T-helper 1 cell treated with Interleukin-12 subunit alpha and Interleukin-12 subunit beta and Interleukin-4 antibody, amounts not matched to agents 30 μg/mL and 1 μg/mL, for 36 hours (primary cell): ENCODE measurements at regions not wholly inside any gene's neighbourhood (a gene's known extent, or its start where the extent isn't known, plus 50 kb on each side); places are given as distances from the start of the nearest gene placed in this dataset.

ENCODE experiments used
- H3K27ac Mint-ChIP-seq: one replicate; pipeline ENCODE4 v1.8.0; 2021; ENCODE audit warnings: mild to moderate bottlenecking, mixed read lengths
- H3K27me3 Mint-ChIP-seq: one replicate; pipeline ENCODE4 v1.8.0; 2021; ENCODE audit warnings: low read depth, mixed read lengths
- H3K36me3 Mint-ChIP-seq: one replicate; pipeline ENCODE4 v1.8.0; 2021; ENCODE audit warnings: low read depth, mixed read lengths
- H3K4me1 Mint-ChIP-seq: one replicate; pipeline ENCODE4 v1.8.0; 2021; ENCODE audit warnings: low read depth, mixed read lengths
- H3K4me3 Mint-ChIP-seq: one replicate; pipeline ENCODE4 v1.8.0; 2021; ENCODE audit warnings: mild to moderate bottlenecking, moderate library complexity, mixed read lengths
- H3K9me3 Mint-ChIP-seq: one replicate; pipeline ENCODE4 v1.8.0; 2021; ENCODE audit warnings: mixed read lengths

- Mint-ChIP-seq H3K27ac (no peak overlapping the region), H3K4me3 (no peak overlapping the region), H3K4me1 (no peaks in the 10 kb centered on the region), H3K27me3 (peaks cover 10% of the 10 kb centered on the region), H3K9me3 (no peaks in the 10 kb centered on the region), H3K36me3 (no peaks in the 10 kb centered on the region)
These were observed 326.7 kb upstream of the JARID2 start for GRCh38 chr6:14919038-14919670.

- H3K36me3 Mint-ChIP-seq: no peaks in the 10 kb centered on the region
- H3K4me3 Mint-ChIP-seq: no peak overlapping the region
- H3K4me1 Mint-ChIP-seq: no peaks in the 10 kb centered on the region
- peaks cover 14% of the 10 kb centered on the region for H3K27me3 Mint-ChIP-seq
- no peak overlapping the region for H3K27ac Mint-ChIP-seq
- H3K9me3 Mint-ChIP-seq: no peaks in the 10 kb centered on the region
These were observed 325.6 kb upstream of the JARID2 start for GRCh38 chr6:14920276-14920675.

GRCh38 chr6:14921170-14921569, 324.7 kb upstream of the JARID2 start:
- no peak overlapping the region for H3K27ac Mint-ChIP-seq
- H3K9me3 Mint-ChIP-seq: no peaks in the 10 kb centered on the region
- H3K36me3 Mint-ChIP-seq: no peaks in the 10 kb centered on the region
- peaks cover 14% of the 10 kb centered on the region for H3K27me3 Mint-ChIP-seq
- H3K4me3 Mint-ChIP-seq: no peak overlapping the region
- no peaks in the 10 kb centered on the region for H3K4me1 Mint-ChIP-seq

- peaks cover 11% of the 10 kb centered on the region for H3K27me3 Mint-ChIP-seq
- H3K27ac Mint-ChIP-seq: no peak overlapping the region
- no peaks in the 10 kb centered on the region for H3K36me3 Mint-ChIP-seq
- H3K4me1 Mint-ChIP-seq: no peaks in the 10 kb centered on the region
- H3K9me3 Mint-ChIP-seq: no peaks in the 10 kb centered on the region
- H3K4me3 Mint-ChIP-seq: no peak overlapping the region
These were observed 323.8 kb upstream of the JARID2 start for GRCh38 chr6:14921878-14922671.

- H3K36me3 Mint-ChIP-seq: no peaks in the 10 kb centered on the region
- H3K4me1 Mint-ChIP-seq: no peaks in the 10 kb centered on the region
- no peak overlapping the region for H3K27ac Mint-ChIP-seq
- no peaks in the 10 kb centered on the region for H3K9me3 Mint-ChIP-seq
- H3K4me3 Mint-ChIP-seq: no peak overlapping the region
- peaks cover 4% of the 10 kb centered on the region for H3K27me3 Mint-ChIP-seq
These were observed 323.0 kb upstream of the JARID2 start for GRCh38 chr6:14922706-14923460.

- Mint-ChIP-seq H3K27me3 (peaks cover 4% of the 10 kb centered on the region), H3K4me1 (no peaks in the 10 kb centered on the region), H3K27ac (no peak overlapping the region), H3K36me3 (no peaks in the 10 kb centered on the region), H3K9me3 (no peaks in the 10 kb centered on the region), H3K4me3 (no peak overlapping the region)
These were observed 321.5 kb upstream of the JARID2 start for GRCh38 chr6:14924126-14925024.

- Mint-ChIP-seq H3K27ac (no peak overlapping the region), H3K4me3 (no peak overlapping the region), H3K27me3 (peaks cover 4% of the 10 kb centered on the region), H3K36me3 (no peaks in the 10 kb centered on the region), H3K9me3 (no peaks in the 10 kb centered on the region), H3K4me1 (no peaks in the 10 kb centered on the region)
These were observed 320.7 kb upstream of the JARID2 start for GRCh38 chr6:14925025-14925698.

GRCh38 chr6:14925699-14926026, 320.2 kb upstream of the JARID2 start:
- Mint-ChIP-seq H3K36me3 (no peaks in the 10 kb centered on the region), H3K27me3 (peaks cover 4% of the 10 kb centered on the region), H3K27ac (no peak overlapping the region), H3K4me3 (no peak overlapping the region), H3K4me1 (no peaks in the 10 kb centered on the region), H3K9me3 (no peaks in the 10 kb centered on the region)

GRCh38 chr6:14927398-14927797, 318.5 kb upstream of the JARID2 start:
- no peaks in the 10 kb centered on the region for H3K36me3 Mint-ChIP-seq
- H3K27me3 Mint-ChIP-seq: peaks cover 4% of the 10 kb centered on the region
- H3K4me1 Mint-ChIP-seq: no peaks in the 10 kb centered on the region
- H3K4me3 Mint-ChIP-seq: no peak overlapping the region
- no peak overlapping the region for H3K27ac Mint-ChIP-seq
- no peaks in the 10 kb centered on the region for H3K9me3 Mint-ChIP-seq

- H3K27me3 Mint-ChIP-seq: peaks cover 4% of the 10 kb centered on the region
- H3K4me1 Mint-ChIP-seq: no peaks in the 10 kb centered on the region
- no peaks in the 10 kb centered on the region for H3K9me3 Mint-ChIP-seq
- H3K4me3 Mint-ChIP-seq: no peak overlapping the region
- H3K36me3 Mint-ChIP-seq: no peaks in the 10 kb centered on the region
- no peak overlapping the region for H3K27ac Mint-ChIP-seq
These were observed 316.6 kb upstream of the JARID2 start for GRCh38 chr6:14929291-14929690.

GRCh38 chr6:14930366-14930989, 315.4 kb upstream of the JARID2 start:
- H3K9me3 Mint-ChIP-seq: no peaks in the 10 kb centered on the region
- no peaks in the 10 kb centered on the region for H3K36me3 Mint-ChIP-seq
- H3K27ac Mint-ChIP-seq: no peak overlapping the region
- H3K4me1 Mint-ChIP-seq: no peaks in the 10 kb centered on the region
- H3K27me3 Mint-ChIP-seq: no peaks in the 10 kb centered on the region
- no peak overlapping the region for H3K4me3 Mint-ChIP-seq

- H3K27ac Mint-ChIP-seq: no peak overlapping the region
- no peaks in the 10 kb centered on the region for H3K9me3 Mint-ChIP-seq
- no peaks in the 10 kb centered on the region for H3K27me3 Mint-ChIP-seq
- H3K4me3 Mint-ChIP-seq: no peak overlapping the region
- no peaks in the 10 kb centered on the region for H3K4me1 Mint-ChIP-seq
- no peaks in the 10 kb centered on the region for H3K36me3 Mint-ChIP-seq
These were observed 313.2 kb upstream of the JARID2 start for GRCh38 chr6:14932485-14933182.

GRCh38 chr6:14933183-14933544, 312.7 kb upstream of the JARID2 start:
- H3K4me1 Mint-ChIP-seq: no peaks in the 10 kb centered on the region
- H3K4me3 Mint-ChIP-seq: no peak overlapping the region
- H3K9me3 Mint-ChIP-seq: no peaks in the 10 kb centered on the region
- H3K27me3 Mint-ChIP-seq: no peaks in the 10 kb centered on the region
- H3K36me3 Mint-ChIP-seq: no peaks in the 10 kb centered on the region
- no peak overlapping the region for H3K27ac Mint-ChIP-seq
